Hepatocyte (in vitro differentiated cells): ENCODE measurements at regions not wholly inside any gene's neighbourhood (a gene's known extent, or its start where the extent isn't known, plus 50 kb on each side); places are given as distances from the start of the nearest gene placed in this dataset.

Source experiments
- DNase-seq: peaks from one replicate; pipeline ENCODE4 v3.0.0-alpha.2; 2016; ENCODE audit warnings: low spot score
- H2AFZ ChIP-seq: fragments of 200-600 bp; sonication (generic); 2 replicates; pipeline ENCODE4 v1.6.0; 2016; ENCODE audit warnings: antibody characterized with exemption, mild to moderate bottlenecking
- H3K27ac ChIP-seq: fragments of 200-600 bp; sonication (generic); 2 replicates; pipeline ENCODE4 v1.5.1; 2016; ENCODE audit warnings: mild to moderate bottlenecking
- H3K27me3 ChIP-seq: fragments of 200-600 bp; sonication (generic); 2 replicates; pipeline ENCODE4 v1.6.1; 2016
- H3K36me3 ChIP-seq: fragments of 200-600 bp; sonication (generic); replicated peaks from 2 replicates; pipeline ENCODE4 v1.5.1; 2016; ENCODE audit warnings: low read depth; ENCODE audit not compliant: insufficient read depth
- H3K4me1 ChIP-seq: fragments of 200-600 bp; sonication (generic); 2 replicates; pipeline ENCODE4 v1.5.1; 2016; ENCODE audit warnings: mild to moderate bottlenecking, moderate library complexity; ENCODE audit not compliant: insufficient read depth
- H3K4me2 ChIP-seq: fragments of 200-600 bp; sonication (generic); 2 replicates; pipeline ENCODE4 v1.6.0; 2016
- H3K4me3 ChIP-seq: fragments of 200-600 bp; sonication (generic); 2 replicates; pipeline ENCODE4 v1.5.1; 2016; ENCODE audit warnings: mild to moderate bottlenecking
- H3K79me2 ChIP-seq: fragments of 200-600 bp; sonication (generic); 2 replicates; pipeline ENCODE4 v1.6.0; 2017; ENCODE audit warnings: mild to moderate bottlenecking
- H3K9me2 ChIP-seq: fragments of 200-600 bp; sonication (generic); replicated peaks from 2 replicates; pipeline ENCODE4 v1.6.0; 2017; ENCODE audit warnings: mild to moderate bottlenecking; ENCODE audit not compliant: insufficient read depth
- H3K9me3 ChIP-seq: fragments of 200-600 bp; sonication (generic); 2 replicates; pipeline ENCODE4 v1.5.1; 2016; ENCODE audit warnings: low read depth, mild to moderate bottlenecking
- H4K20me1 ChIP-seq: fragments of 200-600 bp; sonication (generic); 2 replicates; pipeline ENCODE4 v1.6.0; 2016; ENCODE audit warnings: mild to moderate bottlenecking; ENCODE audit not compliant: insufficient read depth, poor library complexity, severe bottlenecking
- CTCF ChIP-seq: fragments of 200-600 bp; sonication (generic); IDR thresholded peaks from 2 replicates; pipeline ENCODE4 v1.5.1; 2016; ENCODE audit warnings: antibody characterized with exemption, mild to moderate bottlenecking; ENCODE audit not compliant: poor library complexity
- EZH2 ChIP-seq: fragments of 200-600 bp; sonication (generic); IDR thresholded peaks from 2 replicates; pipeline ENCODE4 v1.6.1; 2016; ENCODE audit warnings: antibody characterized with exemption, mild to moderate bottlenecking, borderline replicate concordance
- EZH2phosphoT487 ChIP-seq: fragments of 200-600 bp; sonication (generic); IDR thresholded peaks from one replicate; pipeline ENCODE4 v1.6.1; 2018; ENCODE audit warnings: antibody characterized with exemption, mild to moderate bottlenecking, low read depth, moderate library complexity; ENCODE audit not compliant: unreplicated experiment, severe bottlenecking
- WGBS: methylation state at CpG from one replicate; pipeline ENCODE4 v1.1.6; 2016; ENCODE audit warnings: low lambda C conversion rate; ENCODE audit errors: missing lambda C conversion rate; 5-methylcytosine and 5-hydroxymethylcytosine counted together

DNA sequence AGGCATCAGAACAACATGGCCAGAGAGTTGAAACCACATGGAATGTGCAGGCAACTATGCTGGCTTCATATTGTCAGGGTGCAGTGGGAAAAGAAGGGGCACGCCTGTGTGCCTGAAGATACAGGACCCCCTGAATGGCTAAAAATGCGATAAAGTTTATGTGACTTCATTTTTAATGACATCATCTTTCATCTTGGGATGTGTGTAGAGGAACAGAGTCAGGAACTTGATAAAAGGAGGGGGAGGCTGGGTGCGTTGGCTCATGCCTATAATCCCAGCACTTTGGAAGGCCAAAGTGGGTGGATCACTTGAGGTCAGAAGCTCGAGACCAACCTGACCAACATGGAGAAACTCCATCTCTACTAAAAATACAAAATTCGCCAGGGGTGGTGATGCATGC lies 872.6 kb downstream of the TDRD15 start:
- Histone ChIP-seq H3K9me3 (peaks cover 7% of the 10 kb centered on the region), H3K9me2 (no peaks in the 10 kb centered on the region), H2AFZ (no peak overlapping the region), H3K4me3 (no peak overlapping the region), H4K20me1 (no peaks in the 10 kb centered on the region), H3K4me2 (no peak overlapping the region), H3K27ac (no peak overlapping the region), H3K4me1 (no peaks in the 10 kb centered on the region), H3K79me2 (no peaks in the 10 kb centered on the region), H3K36me3 (no peaks in the 10 kb centered on the region), H3K27me3 (no peaks in the 10 kb centered on the region)
- DNase-seq = no peak
- TF ChIP-seq EZH2phosphoT487 (no peak), CTCF (no peak), EZH2 (no peak)
- 88% methylated on average over 5 of the region's 5 CpGs for WGBS

GRCh38 chr2:21999522-21999921 lies 875.8 kb downstream of the TDRD15 start:
- WGBS = 76% methylated on average over 1 of the region's 1 CpG
- no peaks in the 10 kb centered on the region for H4K20me1 ChIP-seq
- no peaks in the 10 kb centered on the region for H3K79me2 ChIP-seq
- TF ChIP-seq EZH2 (no peak), CTCF (no peak), EZH2phosphoT487 (no peak)
- DNase-seq = no peak
- H3K9me3 ChIP-seq = no peaks in the 10 kb centered on the region
- no peak overlapping the region for H3K4me3 ChIP-seq
- no peaks in the 10 kb centered on the region for H3K27me3 ChIP-seq
- no peaks in the 10 kb centered on the region for H3K9me2 ChIP-seq
- no peak overlapping the region for H3K27ac ChIP-seq
- H3K36me3 ChIP-seq = no peaks in the 10 kb centered on the region
- no peaks in the 10 kb centered on the region for H3K4me1 ChIP-seq
- H3K4me2 ChIP-seq = no peak overlapping the region
- H2AFZ ChIP-seq = no peak overlapping the region

DNA sequence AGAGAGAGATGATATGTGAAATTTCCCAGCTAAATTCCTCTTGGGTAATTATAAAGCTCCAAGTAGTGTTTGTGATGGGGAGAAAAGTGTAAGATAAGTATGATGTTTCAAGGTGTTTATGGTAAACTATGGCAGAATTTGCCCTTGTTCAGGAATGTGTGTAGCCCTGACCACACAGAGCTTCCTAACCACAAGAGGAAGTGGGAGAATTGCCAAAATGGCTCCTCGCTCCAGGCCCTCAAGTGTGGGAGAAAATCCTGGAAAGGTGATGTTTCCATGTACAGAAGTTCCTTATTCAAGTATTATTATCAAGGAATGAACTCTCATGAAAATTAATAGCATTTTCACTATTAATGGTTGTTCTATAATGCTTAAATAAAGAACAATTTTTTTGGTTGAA lies 878.3 kb downstream of the TDRD15 start:
- H3K79me2 ChIP-seq = no peaks in the 10 kb centered on the region
- no peak overlapping the region for H3K27ac ChIP-seq
- DNase-seq = no peak
- H3K4me2 ChIP-seq = no peak overlapping the region
- H3K9me2 ChIP-seq = no peaks in the 10 kb centered on the region
- no peaks in the 10 kb centered on the region for H3K36me3 ChIP-seq
- H3K4me3 ChIP-seq = no peak overlapping the region
- H4K20me1 ChIP-seq = no peaks in the 10 kb centered on the region
- no peak overlapping the region for H2AFZ ChIP-seq
- no peaks in the 10 kb centered on the region for H3K27me3 ChIP-seq
- TF ChIP-seq CTCF = no peak
- TF ChIP-seq EZH2phosphoT487 = no peak
- no peak for TF ChIP-seq EZH2
- no peaks in the 10 kb centered on the region for H3K9me3 ChIP-seq
- WGBS = 92% methylated on average over 1 of the region's 1 CpG
- H3K4me1 ChIP-seq = no peaks in the 10 kb centered on the region

GRCh38 chr2:22003270-22003669 lies 879.5 kb downstream of the TDRD15 start:
- TF ChIP-seq EZH2 = no peak
- no peak for TF ChIP-seq CTCF
- no peaks in the 10 kb centered on the region for H3K79me2 ChIP-seq
- no peaks in the 10 kb centered on the region for H3K36me3 ChIP-seq

More at GRCh38 chr2:22003270-22003669, 879.5 kb downstream of the TDRD15 start:
- Histone ChIP-seq H3K4me1 (no peaks in the 10 kb centered on the region), H3K9me3 (no peaks in the 10 kb centered on the region), H3K4me3 (no peak overlapping the region), H3K27ac (no peak overlapping the region), H3K27me3 (no peaks in the 10 kb centered on the region), H3K4me2 (no peak overlapping the region), H3K9me2 (no peaks in the 10 kb centered on the region), H4K20me1 (no peaks in the 10 kb centered on the region), H2AFZ (no peak overlapping the region)
- WGBS = 87% methylated on average over 3 of the region's 3 CpGs
- DNase-seq = no peak
